Thyroid gland (tissue), 4 donors: ENCODE measurements at regions not wholly inside any gene's neighbourhood (a gene's known extent, or its start where the extent isn't known, plus 50 kb on each side); places are given as distances from the start of the nearest gene placed in this dataset.

Experiments
- CTCF ChIP-seq, 6 experiments: fragments of 200-600 bp in 3 of 6; fragments of 450-650 bp in 3 of 6; sonication (generic) in 3 of 6; IDR thresholded peaks; one replicate each; pipeline ENCODE4 v1.5.1; 2016 to 2019; ENCODE audit warnings: antibody characterized with exemption in 6 of 6, mild to moderate bottlenecking in 2 of 6, inconsistent platforms in 1 of 6, moderate library complexity in 1 of 6
- POLR2A ChIP-seq, 2 donors: fragments of 450-650 bp; IDR thresholded peaks; one replicate each; pipeline ENCODE4 v1.6.1; 2017; ENCODE audit warnings: antibody characterized with exemption in 2 of 2, mild to moderate bottlenecking in 2 of 2, moderate library complexity in 1 of 2

DNA sequence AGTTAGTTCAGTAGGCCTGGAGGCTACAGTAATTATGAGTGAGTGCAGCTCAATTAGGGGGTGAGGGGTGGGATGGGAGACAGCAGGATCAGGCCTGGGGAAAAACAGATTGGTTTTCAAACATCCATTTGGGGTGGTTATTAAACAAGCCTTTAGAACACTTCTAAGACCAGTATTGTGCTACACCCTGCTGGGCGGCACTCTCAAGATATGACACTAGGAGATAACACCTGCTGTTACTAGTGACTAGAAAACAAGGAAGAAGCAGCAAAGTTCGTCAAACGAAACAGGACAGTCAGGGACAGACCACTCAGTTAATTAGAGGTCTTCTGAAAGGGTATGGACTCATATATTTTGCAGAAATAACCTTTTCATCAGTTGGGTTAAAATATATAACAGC, 353.6 kb downstream of the PTEN start:
- no peak for TF ChIP-seq CTCF (IDR thresholded peaks at IDR 0.05)
- TF ChIP-seq POLR2A (IDR thresholded peaks at IDR 0.05), result no peak
